ENCODE measurements at regions not wholly inside any gene's neighbourhood (a gene's known extent, or its start where the extent isn't known, plus 50 kb on each side); places are given as distances from the start of the nearest gene placed in this dataset.

- TF ChIP-seq, protein P1, sequence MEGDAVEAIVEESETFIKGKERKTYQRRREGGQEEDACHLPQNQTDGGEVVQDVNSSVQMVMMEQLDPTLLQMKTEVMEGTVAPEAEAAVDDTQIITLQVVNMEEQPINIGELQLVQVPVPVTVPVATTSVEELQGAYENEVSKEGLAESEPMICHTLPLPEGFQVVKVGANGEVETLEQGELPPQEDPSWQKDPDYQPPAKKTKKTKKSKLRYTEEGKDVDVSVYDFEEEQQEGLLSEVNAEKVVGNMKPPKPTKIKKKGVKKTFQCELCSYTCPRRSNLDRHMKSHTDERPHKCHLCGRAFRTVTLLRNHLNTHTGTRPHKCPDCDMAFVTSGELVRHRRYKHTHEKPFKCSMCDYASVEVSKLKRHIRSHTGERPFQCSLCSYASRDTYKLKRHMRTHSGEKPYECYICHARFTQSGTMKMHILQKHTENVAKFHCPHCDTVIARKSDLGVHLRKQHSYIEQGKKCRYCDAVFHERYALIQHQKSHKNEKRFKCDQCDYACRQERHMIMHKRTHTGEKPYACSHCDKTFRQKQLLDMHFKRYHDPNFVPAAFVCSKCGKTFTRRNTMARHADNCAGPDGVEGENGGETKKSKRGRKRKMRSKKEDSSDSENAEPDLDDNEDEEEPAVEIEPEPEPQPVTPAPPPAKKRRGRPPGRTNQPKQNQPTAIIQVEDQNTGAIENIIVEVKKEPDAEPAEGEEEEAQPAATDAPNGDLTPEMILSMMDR (IDR thresholded peaks at IDR 0.05; ENCODE audit: insufficient read depth, low read length, poor library complexity, severe bottlenecking) = no peak
- no peak for DNase-seq (ENCODE audit: low read depth)
- H3K27me3 ChIP-seq (ENCODE audit: control insufficient read depth, insufficient read depth, low read length) = no peaks in the 10 kb centered on the region
- H3K36me3 ChIP-seq (ENCODE audit: control insufficient read depth, insufficient read depth, low read length) = no peaks in the 10 kb centered on the region
- H3K4me3 ChIP-seq (ENCODE audit: low read depth, low read length) = no peak overlapping the region
Measured at GRCh38 chr18:47390410-47391024, 139.1 kb upstream of the SKOR2 start.

GRCh38 chr18:47389210-47389609 lies 137.8 kb upstream of the SKOR2 start:
- Histone ChIP-seq H3K4me3 (ENCODE audit: low read depth, low read length) (no peak overlapping the region), H3K36me3 (ENCODE audit: control insufficient read depth, insufficient read depth, low read length) (no peaks in the 10 kb centered on the region), H3K27me3 (ENCODE audit: control insufficient read depth, insufficient read depth, low read length) (no peaks in the 10 kb centered on the region)
- DNase-seq (ENCODE audit: low read depth) = no peak
- TF ChIP-seq, protein P1 (IDR thresholded peaks at IDR 0.05; ENCODE audit: insufficient read depth, low read length, poor library complexity, severe bottlenecking) = no peak

DNA sequence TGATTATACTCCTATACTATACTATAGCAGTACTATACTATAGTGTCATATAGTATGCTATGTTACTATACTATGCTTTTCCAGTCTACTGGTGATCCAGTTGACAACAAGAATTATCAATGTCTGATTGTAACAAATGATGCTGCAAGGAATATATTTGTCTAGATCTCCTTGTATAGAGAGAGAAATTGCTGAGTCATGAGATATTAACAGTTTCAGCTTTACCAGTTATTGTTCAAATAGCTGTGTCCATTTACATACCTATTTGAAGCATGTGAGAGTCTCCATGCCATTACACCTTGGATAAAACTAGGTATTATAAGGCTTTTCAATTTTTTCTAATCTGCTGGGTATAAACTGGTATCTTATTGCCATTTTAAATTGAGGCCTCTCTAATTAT lies 136.4 kb upstream of the SKOR2 start:
- Histone ChIP-seq H3K36me3 (ENCODE audit: control insufficient read depth, insufficient read depth, low read length) (no peaks in the 10 kb centered on the region), H3K4me3 (ENCODE audit: low read depth, low read length) (no peak overlapping the region), H3K27me3 (ENCODE audit: control insufficient read depth, insufficient read depth, low read length) (no peaks in the 10 kb centered on the region)
- no peak for DNase-seq (ENCODE audit: low read depth)
- TF ChIP-seq, protein P1 (IDR thresholded peaks at IDR 0.05; ENCODE audit: insufficient read depth, low read length, poor library complexity, severe bottlenecking) = no peak

DNA sequence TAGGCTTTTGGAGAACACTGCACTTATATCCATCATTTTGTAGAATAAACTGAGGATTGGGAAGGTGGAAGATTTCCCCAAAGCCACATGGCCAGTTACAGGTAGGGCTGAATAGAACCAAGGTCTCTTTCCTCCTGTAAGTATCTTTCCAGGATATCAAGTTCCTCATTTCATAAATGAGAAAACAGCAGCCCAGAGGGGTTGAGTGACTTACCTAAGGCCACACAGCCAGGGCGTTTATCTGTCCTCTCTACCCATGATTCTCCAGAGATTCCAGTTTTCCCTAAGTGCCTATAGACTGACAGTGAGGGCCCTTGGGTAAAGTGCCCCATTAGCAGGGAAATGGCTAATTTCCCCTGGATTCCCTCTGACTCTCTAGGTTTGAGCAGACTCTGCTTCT lies 132.3 kb upstream of the SKOR2 start:
- Histone ChIP-seq H3K27me3 (ENCODE audit: control insufficient read depth, insufficient read depth, low read length) (no peaks in the 10 kb centered on the region), H3K4me3 (ENCODE audit: low read depth, low read length) (no peak overlapping the region), H3K36me3 (ENCODE audit: control insufficient read depth, insufficient read depth, low read length) (no peaks in the 10 kb centered on the region)
- no peak for DNase-seq (ENCODE audit: low read depth)
- TF ChIP-seq, protein P1 (IDR thresholded peaks at IDR 0.05; ENCODE audit: insufficient read depth, low read length, poor library complexity, severe bottlenecking) = no peak

- no peaks in the 10 kb centered on the region for H3K27me3 ChIP-seq (ENCODE audit: control insufficient read depth, insufficient read depth, low read length)
- no peaks in the 10 kb centered on the region for H3K36me3 ChIP-seq (ENCODE audit: control insufficient read depth, insufficient read depth, low read length)
- no peak overlapping the region for H3K4me3 ChIP-seq (ENCODE audit: low read depth, low read length)
- TF ChIP-seq, protein P1 (IDR thresholded peaks at IDR 0.05; ENCODE audit: insufficient read depth, low read length, poor library complexity, severe bottlenecking) = no peak
- DNase-seq (ENCODE audit: low read depth) = no peak
Measured at GRCh38 chr18:47381975-47382570, 130.6 kb upstream of the SKOR2 start.

DNA sequence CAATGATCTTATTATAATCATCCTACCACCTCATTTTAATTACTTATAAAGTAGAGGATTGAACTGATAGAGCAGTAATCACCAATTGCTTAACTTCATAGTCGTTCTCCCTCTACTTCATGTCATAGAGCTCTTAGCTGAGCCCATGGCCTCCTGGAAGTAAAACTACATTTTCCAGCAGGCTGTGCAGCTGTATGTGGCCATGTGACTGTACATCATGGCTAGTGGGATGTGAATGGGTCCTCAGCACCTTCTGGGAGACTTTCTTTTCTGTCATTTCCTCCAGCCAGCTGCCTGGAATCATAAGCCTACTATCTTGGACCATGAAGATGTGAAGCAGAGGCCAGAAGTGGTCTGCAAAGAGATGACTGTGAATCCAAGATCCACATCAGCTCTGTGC lies 128.7 kb upstream of the SKOR2 start:
- TF ChIP-seq, protein P1 (IDR thresholded peaks at IDR 0.05; ENCODE audit: insufficient read depth, low read length, poor library complexity, severe bottlenecking) = no peak
- Histone ChIP-seq H3K4me3 (ENCODE audit: low read depth, low read length) (no peak overlapping the region), H3K27me3 (ENCODE audit: control insufficient read depth, insufficient read depth, low read length) (no peaks in the 10 kb centered on the region), H3K36me3 (ENCODE audit: control insufficient read depth, insufficient read depth, low read length) (no peaks in the 10 kb centered on the region)
- DNase-seq (ENCODE audit: low read depth) = no peak

All from kidney epithelial cell (primary cell).